ENCODE measurements at regions not wholly inside any gene's neighbourhood (a gene's known extent, or its start where the extent isn't known, plus 50 kb on each side); places are given as distances from the start of the nearest gene placed in this dataset.
"Not testable (repeated sequence)": the region's sequence is repeated elsewhere in the genome, so short reads cannot be mapped to it uniquely, and the experiment has no call there.

DNA sequence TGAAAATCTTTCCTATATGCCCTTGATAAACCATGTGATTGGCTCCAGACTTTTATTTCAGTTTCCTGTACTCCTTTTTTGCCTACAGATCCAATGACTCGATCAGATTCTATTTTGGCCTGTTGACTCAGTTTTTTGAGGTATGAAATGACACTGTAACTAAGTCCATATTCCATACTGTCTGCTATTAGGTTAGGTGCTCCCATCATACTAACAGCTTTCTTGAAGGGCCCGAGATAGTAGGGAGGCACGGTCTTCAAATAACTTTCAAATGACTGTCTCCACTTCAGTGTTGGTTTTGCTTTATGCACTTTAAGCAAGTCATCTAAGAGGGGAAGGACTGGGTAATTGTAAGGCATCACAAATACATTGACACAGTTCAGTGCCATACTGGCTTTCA lies 295.4 kb upstream of the DAB2 start:
- DNase-seq: no peak

DNA sequence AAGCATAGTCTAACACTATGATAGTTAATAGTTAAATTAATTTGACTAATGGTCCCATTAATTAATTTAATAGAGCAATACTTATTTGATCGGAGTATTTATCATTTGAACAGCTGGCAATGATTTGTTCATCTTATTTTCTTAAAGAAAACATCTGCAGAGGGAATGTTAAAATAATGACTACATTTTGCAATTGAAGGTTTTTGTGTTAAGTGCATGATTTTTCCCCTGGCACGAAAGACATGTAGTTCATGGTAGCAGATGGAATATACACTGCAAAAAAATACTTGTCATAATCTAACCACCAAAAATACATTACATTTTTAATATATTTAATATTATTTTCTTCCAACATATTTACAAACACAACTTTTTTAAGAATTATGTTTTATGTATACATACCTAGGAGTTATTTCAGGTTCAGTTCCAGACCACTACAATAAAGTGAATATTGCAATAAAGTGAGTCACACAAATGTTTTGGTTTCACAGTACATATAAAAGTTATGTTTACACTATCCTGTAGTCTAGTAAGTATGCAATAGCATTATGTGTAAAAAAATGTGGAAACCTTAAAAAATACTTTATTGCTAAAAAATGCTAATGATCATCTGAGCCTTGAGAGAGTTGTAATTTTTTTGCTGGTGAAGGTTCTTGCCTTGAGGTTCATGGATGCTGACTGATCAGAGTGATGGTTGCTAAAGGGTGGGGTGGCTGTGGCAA lies 292.6 kb upstream of the DAB2 start:
- no peak for DNase-seq

DNA sequence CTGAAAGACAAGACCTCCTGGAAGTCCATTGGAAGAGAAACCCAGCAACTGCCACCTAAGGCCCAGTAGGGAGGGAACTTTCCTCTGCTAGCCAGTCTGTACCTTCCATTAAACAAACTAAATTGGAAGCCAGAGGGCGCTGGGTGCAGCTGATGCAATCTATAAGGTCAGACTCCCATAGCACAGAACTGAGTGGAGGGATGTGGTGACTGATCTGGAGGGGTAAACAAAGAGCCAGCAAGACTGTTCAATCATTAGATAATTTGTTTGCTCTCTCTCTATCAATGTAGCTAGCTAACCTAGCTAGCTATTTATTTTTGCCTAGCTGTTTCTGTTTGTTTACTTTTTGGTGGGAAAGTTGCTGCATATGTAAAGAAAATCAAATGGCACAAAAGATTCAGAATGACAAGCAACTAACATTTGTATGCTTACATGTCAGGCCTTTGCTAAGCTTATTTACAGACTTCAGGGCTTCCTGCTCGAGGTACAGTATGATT lies 291.8 kb upstream of the DAB2 start:
- peak in 2 of 3 experiments; percentile 4 to 54 for DNase-seq

DNA sequence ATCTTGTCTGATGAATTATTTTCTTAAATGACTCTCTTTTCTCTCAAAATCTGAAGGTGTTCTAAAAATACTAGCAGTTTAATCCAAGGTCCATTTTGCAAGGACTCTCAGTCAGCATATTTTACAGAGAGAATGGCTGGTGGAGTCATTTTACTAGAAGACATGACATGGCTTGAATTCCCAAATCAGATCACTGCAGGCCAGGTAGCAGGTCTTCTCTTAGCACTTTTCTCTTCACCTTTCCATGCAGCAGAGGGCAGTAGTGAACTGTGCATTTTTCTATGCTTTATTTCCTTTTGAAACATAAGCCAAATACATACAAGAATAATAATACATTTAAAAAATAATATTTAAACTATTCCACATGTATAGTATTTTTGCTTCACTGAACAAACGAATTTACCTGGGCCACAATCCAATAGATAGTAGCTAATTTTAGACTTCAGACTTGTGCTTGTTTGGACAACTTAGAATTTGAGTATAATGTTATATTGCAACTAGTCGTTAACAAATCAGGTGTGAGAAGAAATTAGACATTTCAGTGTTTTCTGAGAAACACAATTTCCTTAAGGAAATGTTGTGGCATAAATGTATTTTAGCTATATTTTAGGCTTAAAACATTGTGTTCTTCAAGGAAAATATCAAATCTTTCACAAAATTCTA lies 289.4 kb upstream of the DAB2 start:
- DNase-seq: peak in 1 of 3 experiments; percentile 58

DNA sequence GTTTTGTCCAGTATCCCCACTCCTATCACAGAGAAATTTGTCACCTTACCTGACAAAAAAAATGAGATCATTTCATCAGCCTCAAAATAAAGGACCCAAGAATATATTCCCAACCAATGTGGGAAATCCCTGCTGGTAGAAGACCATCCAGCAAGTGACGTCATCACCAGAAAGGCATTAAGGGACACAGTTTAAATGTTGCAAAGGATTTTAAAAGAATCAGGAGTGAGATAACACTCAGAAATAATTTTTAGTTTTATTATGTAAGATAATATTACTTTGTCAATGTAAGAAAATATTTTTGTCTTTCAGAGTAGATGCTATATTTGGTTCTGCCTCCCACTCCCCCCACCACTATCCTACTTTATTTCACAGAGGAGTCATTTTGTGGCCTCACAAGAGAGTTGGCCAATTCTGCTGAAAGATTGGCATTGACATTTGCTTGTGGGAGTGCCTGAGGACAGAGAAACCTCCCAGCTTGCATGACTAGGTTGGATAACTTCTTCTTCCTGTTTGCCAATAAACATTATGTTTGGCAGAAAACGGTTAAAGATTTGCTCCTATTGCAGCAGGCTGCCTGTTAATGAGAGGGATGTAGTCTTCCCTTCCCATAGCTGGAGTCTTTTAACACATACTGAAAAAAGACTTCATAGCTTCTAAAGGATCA lies 288.6 kb upstream of the DAB2 start:
- DNase-seq: no peak

- no peak for DNase-seq
These were observed 287.8 kb upstream of the DAB2 start for GRCh38 chr5:39712316-39713249.

DNA sequence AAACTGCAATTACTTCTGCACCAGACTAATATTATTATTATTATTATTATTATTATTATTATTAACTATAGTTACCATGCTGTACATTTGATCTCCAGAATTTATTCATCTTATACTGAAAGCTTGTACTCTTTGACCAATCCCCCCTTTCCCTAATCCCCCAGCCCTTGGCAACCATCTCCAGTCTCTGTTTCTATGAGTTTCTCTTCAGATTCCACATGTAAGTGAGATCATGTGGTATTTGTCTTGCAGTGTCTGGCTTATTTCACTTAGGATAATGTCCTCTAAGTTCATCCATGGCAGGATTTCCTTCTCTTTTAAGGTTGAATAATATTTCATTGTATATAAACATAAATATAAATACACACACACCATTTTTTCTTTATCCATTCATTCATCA lies 287.0 kb upstream of the DAB2 start:
- DNase-seq: no peak

DNA sequence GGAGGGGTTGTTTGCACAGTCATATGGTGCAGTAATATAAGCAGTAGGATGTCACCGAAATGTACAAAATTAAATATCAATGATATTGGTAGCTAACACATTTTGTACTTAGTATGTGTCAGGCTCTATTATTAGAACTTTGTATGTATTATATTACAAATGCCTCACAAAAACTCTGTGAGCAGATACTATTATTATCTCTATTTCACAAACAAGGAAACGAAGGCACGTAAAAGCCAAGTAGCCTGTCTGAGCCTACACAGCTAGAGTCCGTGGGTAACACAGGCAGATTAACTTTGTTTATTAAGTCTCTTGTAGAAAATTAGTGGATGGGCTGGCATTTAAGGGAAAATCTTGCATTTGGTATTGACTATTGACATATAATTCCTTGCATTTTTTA lies 284.3 kb upstream of the DAB2 start:
- DNase-seq: no peak

DNA sequence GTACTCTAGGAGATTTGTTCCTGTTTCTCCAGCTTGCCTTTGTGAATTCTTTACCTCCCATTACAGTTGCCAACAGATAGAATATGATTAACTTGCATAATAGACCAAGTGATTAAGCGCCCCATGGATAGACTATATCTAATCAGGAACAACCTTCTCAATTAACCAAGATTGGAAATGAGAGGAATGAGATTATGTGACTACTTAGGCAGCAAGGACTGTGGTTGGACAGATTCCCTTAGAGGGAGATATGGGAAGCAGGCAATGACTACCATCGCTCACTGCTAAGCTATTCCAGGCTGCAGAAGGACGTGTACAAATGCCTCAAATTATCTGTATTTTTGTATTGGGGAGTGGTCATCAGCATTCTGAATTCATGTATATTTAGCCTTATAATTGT lies 278.1 kb upstream of the DAB2 start:
- no peak for DNase-seq

DNA sequence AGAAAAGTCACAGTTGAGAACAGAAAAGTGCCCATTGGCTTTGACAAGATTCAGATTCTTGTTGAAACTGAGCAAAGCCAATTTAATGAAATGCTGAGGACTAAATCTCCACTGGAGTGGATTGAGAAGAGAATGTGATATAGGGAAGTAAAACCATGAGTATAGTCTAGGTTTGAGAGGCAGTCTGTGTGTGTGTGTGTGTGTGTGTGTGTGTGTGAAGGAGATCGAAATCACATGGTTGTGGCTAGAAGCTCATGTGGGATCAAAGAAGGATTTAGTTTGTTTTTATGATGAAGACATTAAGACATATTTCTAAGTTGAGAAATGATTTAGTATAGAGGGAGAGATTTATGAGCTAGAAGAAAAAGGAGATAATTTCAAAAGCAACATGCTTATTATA lies 275.7 kb upstream of the DAB2 start:
- DNase-seq: no peak

GRCh38 chr5:39698838-39699560 lies 274.2 kb upstream of the DAB2 start:
- DNase-seq: no peak

DNA sequence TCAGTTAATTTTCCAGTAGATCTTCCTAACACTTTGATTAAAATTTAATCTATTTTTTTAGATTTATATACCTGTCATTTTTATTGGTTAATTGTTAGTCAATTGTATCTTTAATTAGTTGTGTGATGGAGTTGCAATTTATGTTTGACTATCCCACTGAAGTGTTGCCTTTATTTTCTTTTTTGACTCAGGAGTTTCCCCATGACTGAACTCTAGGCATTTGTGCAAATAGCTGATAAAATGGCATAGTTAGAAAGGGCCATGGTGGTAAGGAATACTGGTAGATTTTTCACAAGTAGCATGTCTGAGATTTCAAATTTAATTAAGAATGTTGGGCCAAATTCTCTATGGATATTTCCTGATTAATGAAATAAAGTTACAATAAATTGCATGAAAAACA lies 273.1 kb upstream of the DAB2 start:
- no peak for DNase-seq

DNA sequence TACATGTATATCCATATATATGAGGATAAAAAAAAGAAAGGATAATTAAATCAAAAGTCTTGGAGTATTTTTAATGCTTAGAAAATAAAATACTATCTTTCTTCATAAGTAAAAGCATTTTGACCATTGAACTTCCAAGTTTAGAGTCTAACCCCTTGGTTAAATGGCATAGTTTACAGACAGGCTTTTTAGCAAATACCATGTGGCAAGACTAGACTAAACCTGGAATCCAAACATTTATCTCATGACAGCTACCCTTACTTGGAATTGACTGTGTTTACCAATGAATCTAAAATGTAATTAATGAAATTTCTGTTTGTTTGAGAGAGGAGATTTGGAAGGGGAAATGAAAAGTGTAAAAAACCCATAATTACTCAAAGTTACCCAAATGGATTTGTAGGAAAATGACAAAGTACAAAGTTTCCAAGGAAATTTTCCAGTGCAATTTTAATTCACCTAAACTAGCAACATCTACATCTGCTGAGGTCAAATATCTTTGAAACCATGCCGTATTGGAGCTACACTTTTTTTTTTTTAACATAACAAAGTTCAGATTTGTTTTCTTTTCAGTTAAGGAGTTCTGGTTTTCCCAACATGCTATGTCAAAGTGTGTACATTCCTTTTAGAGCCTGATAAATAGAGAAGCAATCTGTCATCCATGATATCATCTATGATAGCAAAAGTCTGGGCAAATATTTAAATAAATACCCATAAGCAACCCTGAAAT lies 272.1 kb upstream of the DAB2 start:
- DNase-seq: no peak

- no peak for DNase-seq
These were observed 267.2 kb upstream of the DAB2 start for GRCh38 chr5:39691993-39692392.

DNA sequence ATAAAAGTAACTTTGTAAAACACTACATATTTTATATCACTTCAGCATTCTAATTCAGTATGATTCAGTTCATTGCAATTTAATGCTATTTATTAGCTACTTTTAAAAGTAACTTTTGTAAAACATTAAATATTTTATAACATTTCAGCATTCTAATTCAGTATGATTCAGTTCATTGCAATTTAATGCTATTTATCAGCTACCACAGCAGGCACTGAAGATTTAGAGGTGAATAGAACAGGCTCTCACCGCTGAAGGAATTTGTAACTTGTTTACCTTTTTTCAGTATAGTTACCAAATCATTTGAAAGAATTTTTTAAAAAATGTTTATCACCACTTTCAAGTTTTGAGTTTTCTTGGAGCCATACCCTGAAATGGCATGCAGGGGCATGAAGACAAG lies 266.4 kb upstream of the DAB2 start:
- no peak for DNase-seq

DNA sequence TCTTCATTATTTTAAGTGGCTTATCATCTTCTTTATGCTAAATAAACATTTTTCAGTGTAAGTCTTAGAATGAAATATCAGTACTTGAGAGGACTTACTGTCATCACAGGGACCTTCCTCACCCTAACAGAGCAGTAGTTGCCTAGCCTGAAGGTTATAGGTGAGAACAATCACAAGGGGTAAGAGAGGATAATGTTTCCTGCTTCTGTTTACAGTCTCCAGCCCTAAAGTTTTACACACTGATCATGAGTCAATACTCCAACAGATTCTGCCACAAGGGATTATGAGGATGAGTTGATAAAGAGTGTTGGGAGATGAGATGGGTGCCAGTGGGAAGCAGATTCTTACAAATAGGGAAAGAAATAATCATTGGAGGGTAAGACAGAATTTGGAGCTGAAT lies 265.1 kb upstream of the DAB2 start:
- no peak for DNase-seq

- not testable (repeated sequence) for DNase-seq
These were observed 263.1 kb upstream of the DAB2 start for GRCh38 chr5:39687924-39688323.

GRCh38 chr5:39680213-39680612 lies 255.4 kb upstream of the DAB2 start:
- no peak for DNase-seq

- no peak for DNase-seq
These were observed 253.8 kb upstream of the DAB2 start for GRCh38 chr5:39678534-39678933.

GRCh38 chr5:39675676-39676075 lies 250.9 kb upstream of the DAB2 start:
- no peak for DNase-seq

Data from NCI-H1417 (cell line).